Peyer's patch (tissue), 4 donors: ENCODE measurements at regions not wholly inside any gene's neighbourhood (a gene's known extent, or its start where the extent isn't known, plus 50 kb on each side); places are given as distances from the start of the nearest gene placed in this dataset.

Source experiments
- DNase-seq, 3 donors: peaks; one replicate each; pipeline ENCODE4 v3.0.0-alpha.2; 2017 to 2019
- H3K27ac ChIP-seq, 4 donors: fragments of 200-600 bp; sonication (generic); one replicate each; pipeline ENCODE4 v1.5.1; 2016 to 2019
- H3K27me3 ChIP-seq, 2 donors: fragments of 200-600 bp; sonication (generic); one replicate each; pipeline ENCODE4 v1.5.1; 2019
- H3K36me3 ChIP-seq, 3 donors: fragments of 200-600 bp; sonication (generic); one replicate each; pipeline ENCODE4 v1.5.1; 2016 to 2019
- H3K4me1 ChIP-seq, 4 donors: fragments of 200-600 bp; sonication (generic); one replicate each; pipeline ENCODE4 v1.5.1; 2016 to 2019
- H3K4me3 ChIP-seq, 4 donors: fragments of 200-600 bp; sonication (generic); 1 replicate in 3 of 4; 2 replicates in 1 of 4; pipeline ENCODE4 v1.5.1; 2016 to 2019; ENCODE audit warnings: mild to moderate bottlenecking in 1 of 4
- H3K9me3 ChIP-seq, 4 donors: fragments of 200-600 bp; sonication (generic); one replicate each; pipeline ENCODE4 v1.5.1; 2016 to 2019; ENCODE audit warnings: mild to moderate bottlenecking in 1 of 4
- CTCF ChIP-seq, 6 experiments: fragments of 450-650 bp in 4 of 6; fragments of 200-600 bp in 2 of 6; sonication (generic) in 1 of 6; IDR thresholded peaks; one replicate each; pipeline ENCODE4 v1.5.1; 2017 to 2019; ENCODE audit warnings: antibody characterized with exemption in 6 of 6, mild to moderate bottlenecking in 3 of 6, moderate library complexity in 1 of 6
- POLR2A ChIP-seq, 2 donors: fragments of 450-650 bp; IDR thresholded peaks; one replicate each; pipeline ENCODE4 v1.5.1; 2017; ENCODE audit warnings: antibody characterized with exemption in 2 of 2, mild to moderate bottlenecking in 2 of 2, moderate library complexity in 2 of 2

GRCh38 chr6:147674099-147674498, 165.6 kb downstream of the SAMD5 start:
- TF ChIP-seq POLR2A (IDR thresholded peaks at IDR 0.05): no peak
- TF ChIP-seq CTCF (IDR thresholded peaks at IDR 0.05): no peak
- DNase-seq: no peak
- H3K27ac ChIP-seq: no peak overlapping the region
- peaks cover 0 to 4% (median 0%) of the 10 kb centered on the region in 4 donors for H3K9me3 ChIP-seq
- H3K4me1 ChIP-seq: no peaks in the 10 kb centered on the region
- no peaks in the 10 kb centered on the region for H3K27me3 ChIP-seq
- H3K36me3 ChIP-seq: no peaks in the 10 kb centered on the region
- no peak overlapping the region for H3K4me3 ChIP-seq

GRCh38 chr6:147674794-147675193, 166.3 kb downstream of the SAMD5 start:
- H3K36me3 ChIP-seq: no peaks in the 10 kb centered on the region
- H3K27ac ChIP-seq: no peak overlapping the region
- H3K4me3 ChIP-seq: no peak overlapping the region
- peaks cover 0 to 4% (median 0%) of the 10 kb centered on the region in 4 donors for H3K9me3 ChIP-seq
- no peak for DNase-seq
- no peaks in the 10 kb centered on the region for H3K4me1 ChIP-seq
- H3K27me3 ChIP-seq: no peaks in the 10 kb centered on the region
- TF ChIP-seq CTCF (IDR thresholded peaks at IDR 0.05) (no peak), POLR2A (IDR thresholded peaks at IDR 0.05) (no peak)

- H3K4me3 ChIP-seq: no peak overlapping the region
- H3K36me3 ChIP-seq: no peaks in the 10 kb centered on the region
- H3K27ac ChIP-seq: no peak overlapping the region
- no peaks in the 10 kb centered on the region for H3K4me1 ChIP-seq
- H3K27me3 ChIP-seq: no peaks in the 10 kb centered on the region
- no peak for TF ChIP-seq CTCF (IDR thresholded peaks at IDR 0.05)
- no peak for TF ChIP-seq POLR2A (IDR thresholded peaks at IDR 0.05)
- peaks cover 0 to 3% (median 0%) of the 10 kb centered on the region in 4 donors for H3K9me3 ChIP-seq
- DNase-seq: no peak
Observed at GRCh38 chr6:147675281-147675680, 166.8 kb downstream of the SAMD5 start.

- DNase-seq: no peak
- Histone ChIP-seq H3K9me3 (no peaks in the 10 kb centered on the region), H3K4me1 (no peaks in the 10 kb centered on the region), H3K27ac (no peak overlapping the region), H3K36me3 (no peaks in the 10 kb centered on the region), H3K4me3 (no peak overlapping the region), H3K27me3 (no peaks in the 10 kb centered on the region)
- TF ChIP-seq POLR2A (IDR thresholded peaks at IDR 0.05) (no peak), CTCF (IDR thresholded peaks at IDR 0.05) (no peak)
Observed at GRCh38 chr6:147676495-147677199, 168.2 kb downstream of the SAMD5 start.

- Histone ChIP-seq H3K4me3 (no peak overlapping the region), H3K4me1 (no peaks in the 10 kb centered on the region), H3K36me3 (no peaks in the 10 kb centered on the region), H3K27ac (no peak overlapping the region), H3K9me3 (no peaks in the 10 kb centered on the region), H3K27me3 (no peaks in the 10 kb centered on the region)
- no peak for TF ChIP-seq CTCF (IDR thresholded peaks at IDR 0.05)
- no peak for TF ChIP-seq POLR2A (IDR thresholded peaks at IDR 0.05)
- DNase-seq: no peak
Observed at GRCh38 chr6:147677647-147678046, 169.2 kb downstream of the SAMD5 start.
